HCT116 (cell line): ENCODE measurements at regions not wholly inside any gene's neighbourhood (a gene's known extent, or its start where the extent isn't known, plus 50 kb on each side); places are given as distances from the start of the nearest gene placed in this dataset.

Source experiments
- ATAC-seq: fragments of 200-7000 bp; cut with Tn5 transposase; 2 replicates; pipeline ENCODE4 v1.9.1; 2020; ENCODE audit warnings: mild to moderate bottlenecking, moderate library complexity
- BruUV-seq: library from RNA; stranded (reverse); fragments of 400-500 nt; replicated peaks from 2 replicates; lab custom pipeline; 2021; lab: Mats Ljungman, UMichigan
- CTCF ChIA-PET: fragments of 300-600 bp; sonication (Branson Sonifier 250); formaldehyde crosslinking; loops from one replicate; lab custom pipeline; 2021; ENCODE audit warnings: antibody characterized with exemption; lab: Charles Lee
- POLR2A ChIA-PET: fragments of 300-600, 350-600 bp; sonication (Branson Sonifier 250); formaldehyde crosslinking; loops from one replicate; lab custom pipeline; 2021; ENCODE audit warnings: antibody characterized with exemption; lab: Charles Lee
- RAD21 ChIA-PET, 2 experiments: fragments of 300-600 bp; sonication (Branson Sonifier 250); formaldehyde crosslinking; loops; one replicate each; lab custom pipeline; 2023; ENCODE audit warnings: low total read pairs in 2 of 2; ENCODE audit not compliant: uncharacterized antibody in 2 of 2, unreplicated experiment in 2 of 2, low non-redundant PET in 1 of 2; lab: Charles Lee
- DNase-seq: peaks from one replicate; pipeline ENCODE4 v3.0.0-alpha.2; 2010; ENCODE audit warnings: low read depth, low spot score
- H2AFZ ChIP-seq: fragments of 200-600 bp; shearing (Covaris generic), sonication (generic); 2 replicates; pipeline ENCODE4 v1.6.1; 2017; ENCODE audit warnings: low read depth, mixed run types, mixed read lengths, antibody characterized with exemption, low read length; ENCODE audit not compliant: poor library complexity, severe bottlenecking
- H3K27ac ChIP-seq: 2 replicates; pipeline ENCODE4 v1.5.1; 2012; ENCODE audit warnings: low read depth, low read length
- H3K27me3 ChIP-seq: fragments of 200-600 bp; sonication (generic); 2 replicates; pipeline ENCODE4 v1.6.1; 2016; ENCODE audit warnings: mixed run types, low read length, mixed read lengths; ENCODE audit not compliant: insufficient read depth
- H3K36me3 ChIP-seq, 2 experiments: fragments of 200-500 bp in 1 of 2; fragments of 200-600 bp in 1 of 2; sonication (Bioruptor generic) in 1 of 2; sonication (generic) in 1 of 2; 2 replicates each; pipeline versions ENCODE4 v1.5.1 to v1.6.1; 2014 to 2016; ENCODE audit warnings: low read length in 2 of 2, inconsistent platforms in 1 of 2, mixed read lengths in 1 of 2, mixed run types in 1 of 2; ENCODE audit not compliant: insufficient read depth in 2 of 2, control insufficient read depth in 1 of 2
- H3K4me1 ChIP-seq, 2 experiments: fragments of 200-600 bp in 1 of 2; sonication (generic) in 1 of 2; 2 replicates each; pipeline versions ENCODE4 v1.5.1 to v1.6.1; 2012 to 2017; ENCODE audit warnings: low read length in 2 of 2, inconsistent platforms in 1 of 2, mild to moderate bottlenecking in 1 of 2, mixed read lengths in 1 of 2, mixed run types in 1 of 2, moderate library complexity in 1 of 2; ENCODE audit not compliant: insufficient read depth in 2 of 2, control insufficient read depth in 1 of 2
- H3K4me2 ChIP-seq: fragments of 200-600 bp; sonication (generic); 2 replicates; pipeline ENCODE4 v1.6.1; 2017; ENCODE audit warnings: mixed run types, low read length, mixed read lengths
- H3K4me3 ChIP-seq, 2 experiments: fragments of 200-600 bp in 1 of 2; sonication (generic) in 1 of 2; replicated peaks in 1 of 2; 2 replicates each; pipeline ENCODE4 v1.5.1; 2011 to 2016; ENCODE audit warnings: low read length in 2 of 2, control low read depth in 1 of 2, low read depth in 1 of 2, mild to moderate bottlenecking in 1 of 2, mixed read lengths in 1 of 2, mixed run types in 1 of 2
- H3K79me2 ChIP-seq: fragments of 200-600 bp; sonication (generic); 2 replicates; pipeline ENCODE4 v1.6.1; 2017; ENCODE audit warnings: mild to moderate bottlenecking, mixed run types, low read length, moderate library complexity, mixed read lengths; ENCODE audit not compliant: insufficient read depth
- H3K9ac ChIP-seq: fragments of 200-600 bp; sonication (generic); 2 replicates; pipeline ENCODE4 v1.6.1; 2016; ENCODE audit warnings: low read length, mixed read lengths
- H3K9me2 ChIP-seq: fragments of 200-600 bp; sonication (generic), shearing (Covaris generic); 2 replicates; pipeline ENCODE4 v1.6.1; 2017; ENCODE audit warnings: mixed run types, mild to moderate bottlenecking, moderate library complexity; ENCODE audit not compliant: insufficient read depth
- H3K9me3 ChIP-seq, 2 experiments: fragments of 200-500 bp in 1 of 2; fragments of 200-600 bp in 1 of 2; sonication (Bioruptor generic) in 1 of 2; sonication (generic) in 1 of 2; 2 replicates each; pipeline ENCODE4 v1.6.1; 2014 to 2017; ENCODE audit warnings: low read length in 2 of 2, mixed read lengths in 2 of 2, inconsistent platforms in 1 of 2, low read depth in 1 of 2, mild to moderate bottlenecking in 1 of 2, mixed run types in 1 of 2, moderate library complexity in 1 of 2; ENCODE audit not compliant: control insufficient read depth in 1 of 2, insufficient read depth in 1 of 2
- H4K20me1 ChIP-seq: fragments of 200-600 bp; sonication (generic), shearing (Covaris generic); 2 replicates; pipeline ENCODE4 v1.6.1; 2017; ENCODE audit warnings: mixed run types, mild to moderate bottlenecking, moderate library complexity; ENCODE audit not compliant: insufficient read depth
- CBX3 ChIP-seq: IDR thresholded peaks from 2 replicates; pipeline ENCODE4 v1.6.1; 2012; ENCODE audit warnings: low read depth
- EGR1 ChIP-seq: IDR thresholded peaks from 2 replicates; pipeline ENCODE4 v1.6.1; 2012; ENCODE audit warnings: low read depth
- ELF1 ChIP-seq: IDR thresholded peaks from 2 replicates; pipeline ENCODE4 v1.6.1; 2012; ENCODE audit warnings: low read depth, borderline replicate concordance
- EZH2 ChIP-seq: fragments of 200-600 bp; sonication (generic); IDR thresholded peaks from 2 replicates; pipeline ENCODE4 v1.6.1; 2017; ENCODE audit warnings: antibody characterized with exemption, mixed run types
- EZH2phosphoT487 ChIP-seq: fragments of 200-600 bp; IDR thresholded peaks from 2 replicates; pipeline ENCODE4 v1.6.1; 2018; ENCODE audit warnings: antibody characterized with exemption, borderline replicate concordance
- FOSL1 ChIP-seq: IDR thresholded peaks from 2 replicates; pipeline ENCODE4 v1.6.1; 2012; ENCODE audit warnings: low read depth
- JUND ChIP-seq: IDR thresholded peaks from 2 replicates; pipeline ENCODE4 v1.6.1; 2012
- POLR2A ChIP-seq: IDR thresholded peaks from 2 replicates; pipeline ENCODE4 v1.7.0; 2011; ENCODE audit warnings: borderline replicate concordance; ENCODE audit not compliant: insufficient read depth, insufficient read length; ENCODE audit errors: extremely low read depth
- POLR2AphosphoS5 ChIP-seq: IDR thresholded peaks from 2 replicates; pipeline ENCODE4 v1.6.1; 2011; ENCODE audit warnings: mild to moderate bottlenecking, low read depth, low read length, moderate library complexity
- RAD21 ChIP-seq: IDR thresholded peaks from 2 replicates; pipeline ENCODE4 v1.6.1; 2012; ENCODE audit warnings: low read depth, mild to moderate bottlenecking
- SIN3A ChIP-seq: IDR thresholded peaks from 2 replicates; pipeline ENCODE4 v1.6.1; 2012; ENCODE audit warnings: low read depth
- SRF ChIP-seq: IDR thresholded peaks from 2 replicates; pipeline ENCODE4 v1.6.1; 2012; ENCODE audit warnings: low read depth
- TCF7L2 ChIP-seq: IDR thresholded peaks from 2 replicates; pipeline ENCODE4 v1.7.0; 2011; ENCODE audit warnings: borderline replicate concordance, inconsistent platforms; ENCODE audit not compliant: insufficient read depth, insufficient read length; ENCODE audit errors: extremely low read depth
- ZFX ChIP-seq: fragments of 450-650 bp; IDR thresholded peaks from 2 replicates; pipeline ENCODE4 v1.6.1; 2017
- ZNF274 ChIP-seq: fragments of 200-500 bp; sonication (Bioruptor generic); IDR thresholded peaks from 2 replicates; pipeline ENCODE4 v1.6.1; 2014; ENCODE audit warnings: mild to moderate bottlenecking, low read depth, low read length, inconsistent platforms
- intact Hi-C: fragments of 100-400 bp; cut with micrococcal nuclease; formaldehyde crosslinking; loops from 2 replicates; pipeline ENCODE4 v1.10.0; 2022
- TF ChIP-seq, protein P1 (sequence below), 3 experiments: fragments of 200-600 bp in 1 of 3; sonication (generic) in 1 of 3; IDR thresholded peaks in 2 of 3; conservative IDR thresholded peaks in 1 of 3; 2 replicates each; pipeline ENCODE4 v1.5.1; 2012 to 2017; ENCODE audit warnings: low read depth in 2 of 3, low read length in 2 of 3, antibody characterized with exemption in 1 of 3, borderline replicate concordance in 1 of 3, control low read depth in 1 of 3, mild to moderate bottlenecking in 1 of 3, mixed read lengths in 1 of 3, mixed run types in 1 of 3, moderate library complexity in 1 of 3; ENCODE audit not compliant: insufficient read depth in 1 of 3
- TF ChIP-seq, protein P2 (sequence below): IDR thresholded peaks from 2 replicates; pipeline ENCODE4 v1.6.1; 2012
- TF ChIP-seq, protein P3 (sequence below): IDR thresholded peaks from 2 replicates; pipeline ENCODE4 v1.6.1; 2012; ENCODE audit warnings: low read depth
- TF ChIP-seq, protein P4 (sequence below): IDR thresholded peaks from 2 replicates; pipeline ENCODE4 v1.6.1; 2012
- TF ChIP-seq, protein P5 (sequence below): IDR thresholded peaks from 2 replicates; pipeline ENCODE4 v1.6.1; 2011; ENCODE audit warnings: mild to moderate bottlenecking, low read length, moderate library complexity; ENCODE audit not compliant: insufficient replicate concordance; ENCODE audit errors: extremely low read depth

DNA sequence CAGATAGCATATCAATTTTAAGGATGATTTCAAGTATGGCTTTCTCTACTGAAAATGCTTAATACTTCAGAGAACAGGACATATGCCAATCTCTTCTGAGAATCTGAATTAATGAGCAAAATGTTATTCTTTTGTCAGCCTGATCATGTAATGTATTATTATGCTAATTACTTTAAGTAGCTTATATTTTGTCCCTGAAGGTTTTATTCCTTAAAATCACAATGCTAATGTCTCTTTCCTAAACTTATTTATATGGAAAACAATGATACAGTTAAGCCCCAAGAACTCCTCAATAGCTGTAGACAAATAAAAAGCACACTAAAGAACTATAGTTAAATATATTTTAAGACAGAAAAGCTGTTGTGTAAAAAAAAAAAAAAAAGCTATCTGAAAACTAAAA, 256.9 kb upstream of the PTPRD start:
- ChIA-PET CTCF (no interaction called here), RAD21 (no interaction called here), POLR2A (no interaction called here)
- Histone ChIP-seq H3K9me2 (no peaks in the 10 kb centered on the region), H3K4me3 (no peak overlapping the region), H3K27me3 (no peaks in the 10 kb centered on the region), H3K79me2 (no peaks in the 10 kb centered on the region), H3K9me3 (peaks cover 3 to 7% of the 10 kb centered on the region in 2 experiments; a peak in 2 of 4 replicates), H3K4me2 (no peak overlapping the region), H4K20me1 (no peaks in the 10 kb centered on the region), H3K27ac (no peak overlapping the region), H3K36me3 (no peaks in the 10 kb centered on the region), H3K9ac (no peak overlapping the region), H3K4me1 (no peaks in the 10 kb centered on the region), H2AFZ (no peak overlapping the region)
- no TSS peak for BruUV-seq
- ATAC-seq (no peak), DNase-seq (no peak)
- no peak for TF ChIP-seq CBX3
- TF ChIP-seq, protein P1, sequence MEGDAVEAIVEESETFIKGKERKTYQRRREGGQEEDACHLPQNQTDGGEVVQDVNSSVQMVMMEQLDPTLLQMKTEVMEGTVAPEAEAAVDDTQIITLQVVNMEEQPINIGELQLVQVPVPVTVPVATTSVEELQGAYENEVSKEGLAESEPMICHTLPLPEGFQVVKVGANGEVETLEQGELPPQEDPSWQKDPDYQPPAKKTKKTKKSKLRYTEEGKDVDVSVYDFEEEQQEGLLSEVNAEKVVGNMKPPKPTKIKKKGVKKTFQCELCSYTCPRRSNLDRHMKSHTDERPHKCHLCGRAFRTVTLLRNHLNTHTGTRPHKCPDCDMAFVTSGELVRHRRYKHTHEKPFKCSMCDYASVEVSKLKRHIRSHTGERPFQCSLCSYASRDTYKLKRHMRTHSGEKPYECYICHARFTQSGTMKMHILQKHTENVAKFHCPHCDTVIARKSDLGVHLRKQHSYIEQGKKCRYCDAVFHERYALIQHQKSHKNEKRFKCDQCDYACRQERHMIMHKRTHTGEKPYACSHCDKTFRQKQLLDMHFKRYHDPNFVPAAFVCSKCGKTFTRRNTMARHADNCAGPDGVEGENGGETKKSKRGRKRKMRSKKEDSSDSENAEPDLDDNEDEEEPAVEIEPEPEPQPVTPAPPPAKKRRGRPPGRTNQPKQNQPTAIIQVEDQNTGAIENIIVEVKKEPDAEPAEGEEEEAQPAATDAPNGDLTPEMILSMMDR (IDR thresholded peaks at IDR 0.05 in 2 of 3, conservative IDR thresholded peaks at IDR 0.05 in 1 of 3; ENCODE audit: borderline replicate concordance in 1 of 3, insufficient read depth in 1 of 3, low read depth in 2 of 3, low read length in 2 of 3), result no peak
- TF ChIP-seq JUND, result no peak
- no peak for TF ChIP-seq ZNF274
- TF ChIP-seq FOSL1, result no peak
- TF ChIP-seq RAD21, result no peak
- no peak for TF ChIP-seq POLR2AphosphoS5
- no peak for TF ChIP-seq ZFX
- TF ChIP-seq TCF7L2, result no peak
- TF ChIP-seq, protein P2, sequence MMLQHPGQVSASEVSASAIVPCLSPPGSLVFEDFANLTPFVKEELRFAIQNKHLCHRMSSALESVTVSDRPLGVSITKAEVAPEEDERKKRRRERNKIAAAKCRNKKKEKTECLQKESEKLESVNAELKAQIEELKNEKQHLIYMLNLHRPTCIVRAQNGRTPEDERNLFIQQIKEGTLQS, result no peak
- no peak for TF ChIP-seq SIN3A
- TF ChIP-seq, protein P3, sequence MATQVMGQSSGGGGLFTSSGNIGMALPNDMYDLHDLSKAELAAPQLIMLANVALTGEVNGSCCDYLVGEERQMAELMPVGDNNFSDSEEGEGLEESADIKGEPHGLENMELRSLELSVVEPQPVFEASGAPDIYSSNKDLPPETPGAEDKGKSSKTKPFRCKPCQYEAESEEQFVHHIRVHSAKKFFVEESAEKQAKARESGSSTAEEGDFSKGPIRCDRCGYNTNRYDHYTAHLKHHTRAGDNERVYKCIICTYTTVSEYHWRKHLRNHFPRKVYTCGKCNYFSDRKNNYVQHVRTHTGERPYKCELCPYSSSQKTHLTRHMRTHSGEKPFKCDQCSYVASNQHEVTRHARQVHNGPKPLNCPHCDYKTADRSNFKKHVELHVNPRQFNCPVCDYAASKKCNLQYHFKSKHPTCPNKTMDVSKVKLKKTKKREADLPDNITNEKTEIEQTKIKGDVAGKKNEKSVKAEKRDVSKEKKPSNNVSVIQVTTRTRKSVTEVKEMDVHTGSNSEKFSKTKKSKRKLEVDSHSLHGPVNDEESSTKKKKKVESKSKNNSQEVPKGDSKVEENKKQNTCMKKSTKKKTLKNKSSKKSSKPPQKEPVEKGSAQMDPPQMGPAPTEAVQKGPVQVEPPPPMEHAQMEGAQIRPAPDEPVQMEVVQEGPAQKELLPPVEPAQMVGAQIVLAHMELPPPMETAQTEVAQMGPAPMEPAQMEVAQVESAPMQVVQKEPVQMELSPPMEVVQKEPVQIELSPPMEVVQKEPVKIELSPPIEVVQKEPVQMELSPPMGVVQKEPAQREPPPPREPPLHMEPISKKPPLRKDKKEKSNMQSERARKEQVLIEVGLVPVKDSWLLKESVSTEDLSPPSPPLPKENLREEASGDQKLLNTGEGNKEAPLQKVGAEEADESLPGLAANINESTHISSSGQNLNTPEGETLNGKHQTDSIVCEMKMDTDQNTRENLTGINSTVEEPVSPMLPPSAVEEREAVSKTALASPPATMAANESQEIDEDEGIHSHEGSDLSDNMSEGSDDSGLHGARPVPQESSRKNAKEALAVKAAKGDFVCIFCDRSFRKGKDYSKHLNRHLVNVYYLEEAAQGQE, result no peak
- TF ChIP-seq EZH2, result no peak
- TF ChIP-seq, protein P4, sequence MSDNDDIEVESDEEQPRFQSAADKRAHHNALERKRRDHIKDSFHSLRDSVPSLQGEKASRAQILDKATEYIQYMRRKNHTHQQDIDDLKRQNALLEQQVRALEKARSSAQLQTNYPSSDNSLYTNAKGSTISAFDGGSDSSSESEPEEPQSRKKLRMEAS, result no peak
- TF ChIP-seq EGR1, result no peak
- no peak for TF ChIP-seq POLR2A
- TF ChIP-seq EZH2phosphoT487, result no peak
- TF ChIP-seq, protein P5, sequence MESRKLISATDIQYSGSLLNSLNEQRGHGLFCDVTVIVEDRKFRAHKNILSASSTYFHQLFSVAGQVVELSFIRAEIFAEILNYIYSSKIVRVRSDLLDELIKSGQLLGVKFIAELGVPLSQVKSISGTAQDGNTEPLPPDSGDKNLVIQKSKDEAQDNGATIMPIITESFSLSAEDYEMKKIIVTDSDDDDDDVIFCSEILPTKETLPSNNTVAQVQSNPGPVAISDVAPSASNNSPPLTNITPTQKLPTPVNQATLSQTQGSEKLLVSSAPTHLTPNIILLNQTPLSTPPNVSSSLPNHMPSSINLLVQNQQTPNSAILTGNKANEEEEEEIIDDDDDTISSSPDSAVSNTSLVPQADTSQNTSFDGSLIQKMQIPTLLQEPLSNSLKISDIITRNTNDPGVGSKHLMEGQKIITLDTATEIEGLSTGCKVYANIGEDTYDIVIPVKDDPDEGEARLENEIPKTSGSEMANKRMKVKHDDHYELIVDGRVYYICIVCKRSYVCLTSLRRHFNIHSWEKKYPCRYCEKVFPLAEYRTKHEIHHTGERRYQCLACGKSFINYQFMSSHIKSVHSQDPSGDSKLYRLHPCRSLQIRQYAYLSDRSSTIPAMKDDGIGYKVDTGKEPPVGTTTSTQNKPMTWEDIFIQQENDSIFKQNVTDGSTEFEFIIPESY, result no peak
- TF ChIP-seq ELF1, result no peak
- TF ChIP-seq SRF, result no peak
- intact Hi-C loops, result no loop called here
